OCI-LY3 (cell line): ENCODE measurements at regions not wholly inside any gene's neighbourhood (a gene's known extent, or its start where the extent isn't known, plus 50 kb on each side); places are given as distances from the start of the nearest gene placed in this dataset.

Experiments
- H2AFZ ChIP-seq: fragments of 200-600, 300-600 bp; shearing (Covaris generic); 2 replicates; pipeline ENCODE4 v1.6.0; 2014; ENCODE audit warnings: antibody characterized with exemption, low read depth, low read length
- H3K27ac ChIP-seq: fragments of 200-600, 300-600 bp; sonication (generic); 2 replicates; pipeline ENCODE4 v1.5.1; 2014; ENCODE audit warnings: mild to moderate bottlenecking, low read length, moderate library complexity, mixed read lengths
- H3K27me3 ChIP-seq: fragments of 200-600, 300-600 bp; sonication (generic); 2 replicates; pipeline ENCODE4 v1.6.1; 2014; ENCODE audit warnings: low read depth, low read length, mixed read lengths
- H3K36me3 ChIP-seq: fragments of 200-600, 300-600 bp; sonication (generic); replicated peaks from 2 replicates; pipeline ENCODE3; 2014; ENCODE audit warnings: low read depth, low read length, mixed read lengths
- H3K4me1 ChIP-seq: fragments of 300-600, 200-600 bp; sonication (generic); 2 replicates; pipeline ENCODE4 v1.6.1; 2014; ENCODE audit warnings: low read length, mixed read lengths
- H3K4me2 ChIP-seq: fragments of 200-600, 300-600 bp; sonication (generic); 2 replicates; pipeline ENCODE4 v1.6.1; 2014; ENCODE audit warnings: low read length, mixed read lengths
- H3K4me3 ChIP-seq: fragments of 300-600, 200-600 bp; sonication (generic); 2 replicates; pipeline ENCODE4 v1.5.1; 2014; ENCODE audit warnings: antibody characterized with exemption, mild to moderate bottlenecking, low read length, moderate library complexity
- H3K79me2 ChIP-seq: fragments of 300-600, 200-600 bp; shearing (Covaris generic); 2 replicates; pipeline ENCODE4 v1.6.1; 2014; ENCODE audit warnings: mild to moderate bottlenecking, low read length, mixed read lengths
- H3K9ac ChIP-seq: fragments of 300-600, 200-600 bp; shearing (Covaris generic); 2 replicates; pipeline ENCODE4 v1.6.0; 2014; ENCODE audit warnings: mild to moderate bottlenecking, low read length, moderate library complexity
- H3K9me3 ChIP-seq: fragments of 200-600, 300-600 bp; shearing (Covaris generic); 2 replicates; pipeline ENCODE4 v1.6.1; 2014; ENCODE audit warnings: low read length, mixed read lengths; ENCODE audit not compliant: insufficient read depth
- H4K20me1 ChIP-seq: fragments of 200-600, 300-600 bp; sonication (generic); 2 replicates; pipeline ENCODE4 v1.6.1; 2016; ENCODE audit warnings: low read length, mixed read lengths; ENCODE audit not compliant: insufficient read depth
- EZH2phosphoT487 ChIP-seq: fragments of 200-600 bp; shearing (Covaris generic); IDR thresholded peaks from 2 replicates; pipeline ENCODE4 v1.6.1; 2018; ENCODE audit warnings: antibody characterized with exemption, mixed run types, low read depth
- TF ChIP-seq, protein P1 (sequence below): fragments of 200-600, 300-600 bp; sonication (generic); IDR thresholded peaks from 2 replicates; pipeline ENCODE4 v1.5.1; 2014; ENCODE audit warnings: antibody characterized with exemption, low read length, low read depth

GRCh38 chr1:8133657-8134430 lies 107.7 kb upstream of the ERRFI1 start:
- Histone ChIP-seq H2AFZ (no peak overlapping the region), H3K4me2 (peak overlapping the region; percentile 73), H3K9ac (peak overlapping the region; percentile 29)

DNA sequence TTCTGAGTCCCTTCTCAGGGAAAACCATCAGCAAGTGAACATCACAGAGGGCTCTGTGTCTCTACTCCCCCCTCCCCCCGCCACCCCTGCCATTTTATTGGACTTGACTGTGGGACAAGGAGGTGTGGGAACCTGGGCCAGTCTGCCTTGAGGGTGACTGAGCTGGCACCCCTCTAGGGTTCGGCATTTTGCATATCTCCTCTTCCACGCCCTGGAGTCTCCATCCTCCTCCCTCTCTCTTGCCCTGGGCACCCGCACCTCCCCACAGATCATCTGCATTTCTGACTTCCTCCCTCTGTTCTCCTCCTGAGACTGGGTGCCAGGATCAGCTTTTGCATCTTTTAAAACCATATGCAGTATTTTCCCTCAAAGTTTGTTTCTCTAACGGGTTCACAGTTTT lies 107.1 kb upstream of the ERRFI1 start:
- Histone ChIP-seq H2AFZ (no peak overlapping the region), H3K9me3 (no peaks in the 10 kb centered on the region), H3K36me3 (no peaks in the 10 kb centered on the region), H3K4me2 (peak overlapping the region; percentile 73), H3K27me3 (no peaks in the 10 kb centered on the region), H3K79me2 (no peaks in the 10 kb centered on the region), H3K27ac (peak overlapping the region; percentile 33; the same call in 1 of the 2 replicates), H4K20me1 (no peaks in the 10 kb centered on the region), H3K9ac (peak overlapping the region; percentile 29; the same call in 1 of the 2 replicates), H3K4me3 (peak overlapping the region; percentile 45), H3K4me1 (peaks cover 12% of the 10 kb centered on the region)
- no peak for TF ChIP-seq EZH2phosphoT487

More at GRCh38 chr1:8133657-8134430, 107.7 kb upstream of the ERRFI1 start:
- no peaks in the 10 kb centered on the region for H3K79me2 ChIP-seq
- peak overlapping the region; percentile 33; the same call in 1 of the 2 replicates for H3K27ac ChIP-seq
- H4K20me1 ChIP-seq: no peaks in the 10 kb centered on the region
- H3K36me3 ChIP-seq: no peaks in the 10 kb centered on the region
- H3K27me3 ChIP-seq: no peaks in the 10 kb centered on the region
- peak overlapping the region; percentile 45; the same call in 1 of the 2 replicates for H3K4me3 ChIP-seq
- TF ChIP-seq, protein P1, sequence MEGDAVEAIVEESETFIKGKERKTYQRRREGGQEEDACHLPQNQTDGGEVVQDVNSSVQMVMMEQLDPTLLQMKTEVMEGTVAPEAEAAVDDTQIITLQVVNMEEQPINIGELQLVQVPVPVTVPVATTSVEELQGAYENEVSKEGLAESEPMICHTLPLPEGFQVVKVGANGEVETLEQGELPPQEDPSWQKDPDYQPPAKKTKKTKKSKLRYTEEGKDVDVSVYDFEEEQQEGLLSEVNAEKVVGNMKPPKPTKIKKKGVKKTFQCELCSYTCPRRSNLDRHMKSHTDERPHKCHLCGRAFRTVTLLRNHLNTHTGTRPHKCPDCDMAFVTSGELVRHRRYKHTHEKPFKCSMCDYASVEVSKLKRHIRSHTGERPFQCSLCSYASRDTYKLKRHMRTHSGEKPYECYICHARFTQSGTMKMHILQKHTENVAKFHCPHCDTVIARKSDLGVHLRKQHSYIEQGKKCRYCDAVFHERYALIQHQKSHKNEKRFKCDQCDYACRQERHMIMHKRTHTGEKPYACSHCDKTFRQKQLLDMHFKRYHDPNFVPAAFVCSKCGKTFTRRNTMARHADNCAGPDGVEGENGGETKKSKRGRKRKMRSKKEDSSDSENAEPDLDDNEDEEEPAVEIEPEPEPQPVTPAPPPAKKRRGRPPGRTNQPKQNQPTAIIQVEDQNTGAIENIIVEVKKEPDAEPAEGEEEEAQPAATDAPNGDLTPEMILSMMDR: no peak
- no peak for TF ChIP-seq EZH2phosphoT487
- H3K4me1 ChIP-seq: peaks cover 12% of the 10 kb centered on the region
- no peaks in the 10 kb centered on the region for H3K9me3 ChIP-seq

- Histone ChIP-seq H3K4me1 (peaks cover 15% of the 10 kb centered on the region), H2AFZ (peak overlapping the region; percentile 74), H3K36me3 (no peaks in the 10 kb centered on the region), H3K9me3 (no peaks in the 10 kb centered on the region), H3K79me2 (no peaks in the 10 kb centered on the region), H4K20me1 (no peaks in the 10 kb centered on the region), H3K4me3 (no peak overlapping the region), H3K4me2 (peak overlapping the region; percentile 48), H3K9ac (no peak overlapping the region), H3K27me3 (no peaks in the 10 kb centered on the region), H3K27ac (peak overlapping the region; percentile 34; the same call in 1 of the 2 replicates)
- TF ChIP-seq, protein P1: no peak
- TF ChIP-seq EZH2phosphoT487: no peak
Measured at GRCh38 chr1:8127171-8127641, 101.1 kb upstream of the ERRFI1 start.

DNA sequence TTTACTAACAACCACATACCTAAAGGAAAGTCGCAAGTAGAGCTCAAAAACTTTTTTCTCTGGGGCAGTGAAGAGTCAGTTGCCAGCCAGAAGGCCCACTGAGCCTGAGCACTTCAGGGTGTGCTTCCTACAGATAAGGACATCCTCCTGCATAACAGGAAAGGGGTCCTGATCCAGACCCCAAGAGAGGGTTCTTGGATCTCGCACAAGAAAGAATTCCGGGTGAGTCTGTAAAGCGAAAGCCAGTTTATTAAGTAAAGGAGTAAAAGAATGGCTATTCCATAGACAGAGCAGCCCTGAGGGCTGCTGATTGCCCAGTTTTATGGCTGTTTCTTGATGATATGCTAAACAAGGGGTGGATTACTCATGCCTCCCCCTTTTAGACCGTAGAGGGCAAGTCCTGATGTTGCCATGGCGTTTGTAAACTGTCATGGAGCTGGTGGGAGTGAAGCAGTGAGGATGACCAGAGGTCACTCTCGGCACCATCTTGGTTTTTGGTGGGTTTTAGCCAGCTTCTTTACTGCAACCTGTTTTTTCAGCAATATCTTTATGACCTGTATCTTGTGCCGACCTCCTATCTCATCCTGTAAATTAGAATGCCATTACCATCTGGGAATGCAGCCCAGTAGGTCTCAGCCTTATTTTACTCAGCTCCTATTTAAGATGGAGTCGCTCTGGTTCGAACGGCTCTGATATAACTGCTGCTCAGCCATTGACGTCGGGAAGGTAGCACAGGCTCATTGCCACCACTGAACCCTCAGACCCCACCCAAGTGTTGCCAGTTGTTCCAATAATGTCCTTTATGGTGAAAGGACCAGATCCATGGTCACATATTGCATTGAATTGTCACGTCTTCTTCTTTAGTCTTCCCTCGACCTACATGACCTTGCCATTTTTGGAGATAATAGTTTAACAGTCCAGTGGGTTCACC lies 96.6 kb upstream of the ERRFI1 start:
- no peak overlapping the region for H3K9ac ChIP-seq
- H3K4me2 ChIP-seq: no peak overlapping the region
- peaks cover 13% of the 10 kb centered on the region for H3K4me1 ChIP-seq
- no peak overlapping the region for H3K4me3 ChIP-seq
- H2AFZ ChIP-seq: no peak overlapping the region
- no peaks in the 10 kb centered on the region for H4K20me1 ChIP-seq
- no peaks in the 10 kb centered on the region for H3K9me3 ChIP-seq
- no peak overlapping the region for H3K27ac ChIP-seq
- H3K79me2 ChIP-seq: no peaks in the 10 kb centered on the region
- TF ChIP-seq, protein P1: no peak
- TF ChIP-seq EZH2phosphoT487: no peak
- H3K27me3 ChIP-seq: no peaks in the 10 kb centered on the region
- H3K36me3 ChIP-seq: no peaks in the 10 kb centered on the region
